Ishikawa (cell line): ENCODE measurements at regions not wholly inside any gene's neighbourhood (a gene's known extent, or its start where the extent isn't known, plus 50 kb on each side); places are given as distances from the start of the nearest gene placed in this dataset.

ENCODE experiments used
- CREB1 ChIP-seq: IDR thresholded peaks from 2 replicates; pipeline ENCODE4 v1.6.1; 2012; ENCODE audit warnings: low read depth
- EP300 ChIP-seq: IDR thresholded peaks from 2 replicates; pipeline ENCODE4 v1.6.1; 2012; ENCODE audit warnings: borderline replicate concordance
- NFIC ChIP-seq: IDR thresholded peaks from 2 replicates; pipeline ENCODE4 v1.6.1; 2012
- RAD21 ChIP-seq: IDR thresholded peaks from 2 replicates; pipeline ENCODE4 v1.6.1; 2012; ENCODE audit warnings: low read depth
- TAF1 ChIP-seq: IDR thresholded peaks from 2 replicates; pipeline ENCODE4 v1.6.1; 2012; ENCODE audit warnings: low read depth, mild to moderate bottlenecking
- TEAD4 ChIP-seq: IDR thresholded peaks from 2 replicates; pipeline ENCODE4 v1.6.1; 2012
- YY1 ChIP-seq: IDR thresholded peaks from 2 replicates; pipeline ENCODE4 v1.6.1; 2012; ENCODE audit warnings: low read depth
- TF ChIP-seq, protein P1 (sequence below): IDR thresholded peaks from 2 replicates; pipeline ENCODE4 v1.6.1; 2012; ENCODE audit warnings: low read depth, mild to moderate bottlenecking
- TF ChIP-seq, protein P2 (sequence below): IDR thresholded peaks from 2 replicates; pipeline ENCODE4 v1.6.1; 2012

DNA sequence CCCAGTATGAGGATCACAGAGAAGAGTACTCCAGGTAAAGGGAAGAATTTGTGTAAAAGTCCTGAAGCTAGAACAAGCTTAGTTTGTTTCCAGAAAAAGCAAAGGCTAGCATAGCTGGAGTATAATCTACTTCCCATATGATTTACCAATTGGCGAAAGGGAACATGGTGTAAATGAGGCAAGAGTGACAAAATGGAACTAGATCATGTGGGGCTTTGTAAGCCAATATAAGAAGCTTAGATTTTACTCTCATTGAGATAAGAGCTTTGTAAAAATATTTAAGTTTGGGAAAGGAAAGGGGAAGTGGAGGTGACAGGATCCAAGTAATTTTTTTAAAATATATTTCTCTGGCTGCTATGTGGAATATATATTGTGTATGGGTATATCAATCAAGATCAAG is 234.9 kb downstream of the KCTD12 start:
- no peak for TF ChIP-seq TAF1
- TF ChIP-seq EP300: no peak
- TF ChIP-seq, protein P1, sequence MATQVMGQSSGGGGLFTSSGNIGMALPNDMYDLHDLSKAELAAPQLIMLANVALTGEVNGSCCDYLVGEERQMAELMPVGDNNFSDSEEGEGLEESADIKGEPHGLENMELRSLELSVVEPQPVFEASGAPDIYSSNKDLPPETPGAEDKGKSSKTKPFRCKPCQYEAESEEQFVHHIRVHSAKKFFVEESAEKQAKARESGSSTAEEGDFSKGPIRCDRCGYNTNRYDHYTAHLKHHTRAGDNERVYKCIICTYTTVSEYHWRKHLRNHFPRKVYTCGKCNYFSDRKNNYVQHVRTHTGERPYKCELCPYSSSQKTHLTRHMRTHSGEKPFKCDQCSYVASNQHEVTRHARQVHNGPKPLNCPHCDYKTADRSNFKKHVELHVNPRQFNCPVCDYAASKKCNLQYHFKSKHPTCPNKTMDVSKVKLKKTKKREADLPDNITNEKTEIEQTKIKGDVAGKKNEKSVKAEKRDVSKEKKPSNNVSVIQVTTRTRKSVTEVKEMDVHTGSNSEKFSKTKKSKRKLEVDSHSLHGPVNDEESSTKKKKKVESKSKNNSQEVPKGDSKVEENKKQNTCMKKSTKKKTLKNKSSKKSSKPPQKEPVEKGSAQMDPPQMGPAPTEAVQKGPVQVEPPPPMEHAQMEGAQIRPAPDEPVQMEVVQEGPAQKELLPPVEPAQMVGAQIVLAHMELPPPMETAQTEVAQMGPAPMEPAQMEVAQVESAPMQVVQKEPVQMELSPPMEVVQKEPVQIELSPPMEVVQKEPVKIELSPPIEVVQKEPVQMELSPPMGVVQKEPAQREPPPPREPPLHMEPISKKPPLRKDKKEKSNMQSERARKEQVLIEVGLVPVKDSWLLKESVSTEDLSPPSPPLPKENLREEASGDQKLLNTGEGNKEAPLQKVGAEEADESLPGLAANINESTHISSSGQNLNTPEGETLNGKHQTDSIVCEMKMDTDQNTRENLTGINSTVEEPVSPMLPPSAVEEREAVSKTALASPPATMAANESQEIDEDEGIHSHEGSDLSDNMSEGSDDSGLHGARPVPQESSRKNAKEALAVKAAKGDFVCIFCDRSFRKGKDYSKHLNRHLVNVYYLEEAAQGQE: no peak
- no peak for TF ChIP-seq YY1
- no peak for TF ChIP-seq TEAD4
- TF ChIP-seq, protein P2, sequence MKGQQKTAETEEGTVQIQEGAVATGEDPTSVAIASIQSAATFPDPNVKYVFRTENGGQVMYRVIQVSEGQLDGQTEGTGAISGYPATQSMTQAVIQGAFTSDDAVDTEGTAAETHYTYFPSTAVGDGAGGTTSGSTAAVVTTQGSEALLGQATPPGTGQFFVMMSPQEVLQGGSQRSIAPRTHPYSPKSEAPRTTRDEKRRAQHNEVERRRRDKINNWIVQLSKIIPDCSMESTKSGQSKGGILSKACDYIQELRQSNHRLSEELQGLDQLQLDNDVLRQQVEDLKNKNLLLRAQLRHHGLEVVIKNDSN: no peak
- no peak for TF ChIP-seq CREB1
- no peak for TF ChIP-seq NFIC
- TF ChIP-seq RAD21: no peak
